NCI-H1694 (cell line): ENCODE measurements at regions not wholly inside any gene's neighbourhood (a gene's known extent, or its start where the extent isn't known, plus 50 kb on each side); places are given as distances from the start of the nearest gene placed in this dataset.

ENCODE experiments used
- DNase-seq: peaks from one replicate; lab custom pipeline; 2025; lab: John Stamatoyannopoulos, UW

DNA sequence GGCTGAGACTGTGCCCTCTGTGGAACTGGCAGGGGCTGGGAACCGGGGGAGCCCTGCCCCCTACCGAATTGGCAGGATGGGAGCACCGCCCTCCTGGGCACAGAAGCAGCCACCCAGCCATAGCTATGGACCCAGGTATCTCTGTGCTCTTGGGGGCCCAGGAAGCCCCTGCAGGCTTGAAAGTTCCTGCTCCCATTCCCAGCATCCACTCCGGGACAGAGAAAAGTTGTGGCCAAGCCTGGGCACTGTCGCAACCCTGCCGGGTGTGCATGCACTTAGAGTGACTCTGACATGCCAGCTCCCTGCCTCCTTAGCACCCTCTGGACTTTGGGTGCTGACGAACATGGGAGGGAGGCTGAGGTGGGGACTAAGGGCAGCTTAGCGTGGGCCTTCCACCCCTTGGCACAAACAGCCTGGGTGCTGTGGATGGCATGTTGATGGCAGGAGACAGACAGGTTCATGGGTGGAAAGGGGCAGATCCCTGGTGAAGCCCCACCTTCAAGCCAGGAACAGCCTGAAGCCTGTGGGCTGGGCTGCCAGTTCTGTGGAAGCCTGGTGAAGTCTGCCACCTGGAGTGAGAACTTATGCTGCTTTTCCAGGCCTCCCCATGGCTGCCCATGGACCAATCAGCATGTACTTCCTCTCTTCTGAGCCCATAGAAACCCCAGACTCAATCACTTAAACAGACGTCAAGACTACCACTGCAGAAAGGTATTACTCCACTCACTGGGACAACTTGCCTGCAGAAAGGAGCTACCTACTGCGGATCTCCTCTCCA, 279.0 kb downstream of the ATXN7L3B start:
- DNase-seq = no peak

DNA sequence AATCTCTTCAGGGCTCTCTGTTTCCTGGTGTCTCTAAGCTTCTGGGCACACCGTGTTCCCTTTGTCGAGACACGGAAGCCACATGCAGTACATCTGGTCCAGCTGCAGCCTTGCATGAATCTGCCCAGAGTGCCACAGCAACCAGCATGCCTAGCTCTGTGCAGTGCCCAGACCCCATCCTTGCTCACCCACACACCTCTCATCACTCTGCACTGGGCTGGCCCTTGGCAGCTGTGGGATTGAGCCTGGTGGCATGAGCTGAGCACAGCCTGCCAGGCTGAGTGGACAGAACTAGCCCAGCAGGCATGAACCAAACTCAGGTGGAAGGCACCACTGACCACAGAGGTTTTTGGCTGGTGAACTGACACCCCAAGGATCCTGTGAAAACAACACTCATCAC, 279.9 kb downstream of the ATXN7L3B start:
- no peak for DNase-seq

DNA sequence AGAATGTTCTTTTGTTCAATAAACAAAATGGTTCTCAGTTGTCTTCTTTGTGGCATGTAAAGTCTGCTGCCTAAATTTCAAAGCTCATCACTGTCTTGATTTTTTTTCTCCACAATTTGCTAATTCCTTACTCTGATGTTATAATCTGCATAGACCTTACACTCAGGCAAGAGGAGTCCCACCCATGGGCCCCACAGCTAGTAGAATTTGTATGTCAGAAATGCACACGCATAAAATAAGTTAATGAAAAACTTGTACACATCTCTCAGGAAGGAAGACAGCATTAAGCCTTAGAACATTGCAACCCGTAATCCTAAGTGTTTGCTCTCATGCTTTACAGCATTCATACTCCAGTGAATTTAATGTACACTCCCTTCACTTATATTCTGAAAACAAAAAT, 280.8 kb downstream of the ATXN7L3B start:
- DNase-seq = no peak

DNA sequence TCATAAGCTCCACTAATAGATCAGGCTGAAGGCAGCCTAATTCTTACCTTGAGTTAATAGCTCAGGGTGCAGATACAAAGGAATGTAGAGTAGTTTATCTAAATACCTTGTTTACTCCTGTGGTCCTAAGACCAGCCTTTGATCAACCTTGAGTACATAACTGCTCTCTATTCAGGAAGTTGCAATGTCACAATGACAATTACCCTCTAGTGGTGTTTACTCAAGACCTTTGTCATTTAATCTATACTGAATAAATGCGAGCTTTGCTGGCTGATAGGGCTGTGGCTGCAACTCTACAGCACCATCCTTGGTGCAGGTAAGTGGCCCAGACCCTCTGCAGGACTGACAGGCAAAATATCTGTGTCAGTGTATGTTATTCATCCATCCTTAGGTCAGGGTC, 282.7 kb downstream of the ATXN7L3B start:
- no peak for DNase-seq

DNA sequence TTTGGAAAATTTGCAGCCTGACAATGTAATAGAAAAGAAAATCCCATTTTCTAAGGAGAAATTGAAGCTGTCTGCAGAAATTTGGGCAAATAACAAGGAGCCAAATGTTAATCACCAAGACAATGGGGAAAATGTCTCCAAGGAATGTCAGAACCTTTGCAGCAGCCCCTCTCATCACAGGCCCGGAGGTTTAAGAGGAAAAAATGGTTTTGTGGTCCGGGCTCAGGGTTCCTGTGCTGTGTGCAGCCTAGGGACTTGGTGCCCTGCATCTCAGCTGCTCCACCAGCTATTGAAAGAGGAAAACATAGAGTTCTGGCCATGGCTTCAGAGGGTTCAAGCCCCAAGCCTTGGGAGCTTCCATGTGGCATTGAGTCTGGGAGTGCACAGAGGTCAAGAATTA, 298.9 kb downstream of the ATXN7L3B start:
- DNase-seq = no peak

DNA sequence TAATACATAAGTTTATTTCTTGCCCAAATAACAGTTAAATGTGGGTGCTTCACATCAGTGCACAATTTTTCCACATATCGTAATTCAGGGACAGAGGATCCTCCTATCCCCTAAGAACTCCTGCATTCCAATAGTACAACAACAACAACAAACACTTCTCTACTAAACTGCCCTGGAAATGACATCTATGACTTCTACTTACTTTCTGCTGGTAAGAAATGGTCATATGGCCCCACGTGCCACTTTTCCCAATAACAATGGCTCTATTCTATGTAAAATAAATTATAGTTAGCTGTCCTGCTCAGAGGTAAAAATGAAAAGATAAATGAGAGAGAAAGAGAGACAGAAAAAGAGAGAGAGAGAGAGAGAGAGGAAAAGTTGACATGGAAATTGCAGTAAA, 308.5 kb downstream of the ATXN7L3B start:
- no peak for DNase-seq

DNA sequence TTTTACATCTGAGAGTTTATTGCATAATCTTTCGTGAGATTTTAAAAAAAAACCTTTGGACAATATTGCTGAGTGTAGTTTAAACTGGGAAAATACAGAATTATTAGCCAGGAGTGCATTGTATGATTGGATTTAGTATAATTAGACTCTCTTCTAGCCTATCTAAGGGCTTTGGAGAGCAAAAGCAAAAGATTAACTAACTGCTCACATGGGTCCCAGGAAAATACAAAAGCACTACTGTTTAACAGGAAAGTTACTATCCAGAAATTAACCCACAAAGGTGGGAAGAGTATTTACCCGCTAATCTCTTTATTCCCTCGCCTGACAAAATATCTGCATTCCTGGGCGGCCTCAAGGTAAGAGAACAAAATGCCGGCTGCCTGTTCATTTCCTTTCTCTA, 309.5 kb downstream of the ATXN7L3B start:
- no peak for DNase-seq

DNA sequence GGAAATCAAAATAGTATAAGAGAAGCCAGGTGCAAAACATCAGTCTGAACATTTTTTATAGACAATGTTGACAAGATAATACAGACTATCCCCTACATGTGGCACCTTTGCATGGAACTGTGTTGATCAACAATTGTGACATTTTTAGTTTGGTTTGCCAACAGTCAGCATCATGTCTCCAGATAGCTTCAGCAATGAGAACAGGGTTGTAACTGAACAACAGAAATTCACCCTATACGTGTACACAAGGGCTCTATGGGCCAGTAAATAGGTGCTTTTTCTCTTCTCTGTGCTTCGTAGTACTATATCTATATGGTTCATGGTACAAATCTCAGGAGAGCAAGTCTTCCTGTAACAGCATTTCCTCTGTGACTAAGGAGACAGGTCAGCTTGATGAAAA, 310.4 kb downstream of the ATXN7L3B start:
- no peak for DNase-seq

DNA sequence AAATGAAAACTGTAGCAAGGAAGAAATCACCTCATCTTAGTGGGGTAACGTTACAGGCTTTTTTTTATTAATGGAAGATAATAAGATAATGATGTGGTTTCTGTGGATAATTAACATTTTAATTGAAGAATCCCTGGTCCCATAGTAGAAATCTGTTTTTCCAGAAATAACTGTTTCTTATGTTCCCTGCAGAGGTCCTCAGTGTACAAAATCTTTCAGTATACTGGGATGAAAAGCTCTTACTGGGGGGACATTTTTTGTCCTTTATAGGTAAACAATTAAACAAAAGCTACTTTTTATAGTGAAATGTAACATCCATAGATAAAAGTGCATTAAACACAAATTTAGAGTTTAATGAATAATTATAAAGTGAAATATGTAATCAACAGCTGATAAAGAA, 312.2 kb downstream of the ATXN7L3B start:
- no peak for DNase-seq

DNA sequence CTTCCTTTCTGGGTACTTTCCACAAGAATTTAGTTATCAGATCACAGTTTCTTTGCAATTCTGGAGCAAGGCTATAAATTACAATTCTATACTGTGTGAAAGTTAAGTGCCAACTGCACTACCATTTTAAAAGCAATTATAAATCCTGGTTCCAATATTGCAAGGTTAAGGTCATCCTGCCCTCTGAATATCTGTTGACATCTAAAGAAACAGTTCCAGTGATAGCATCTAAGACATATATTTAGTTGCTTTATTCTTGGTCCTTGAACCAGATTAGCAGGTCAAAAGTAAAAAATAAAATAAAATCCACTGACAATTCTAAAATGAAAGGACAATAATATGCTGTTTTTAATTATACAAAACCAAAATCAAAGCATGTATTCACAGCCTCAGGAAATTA, 334.2 kb downstream of the ATXN7L3B start:
- no peak for DNase-seq

DNA sequence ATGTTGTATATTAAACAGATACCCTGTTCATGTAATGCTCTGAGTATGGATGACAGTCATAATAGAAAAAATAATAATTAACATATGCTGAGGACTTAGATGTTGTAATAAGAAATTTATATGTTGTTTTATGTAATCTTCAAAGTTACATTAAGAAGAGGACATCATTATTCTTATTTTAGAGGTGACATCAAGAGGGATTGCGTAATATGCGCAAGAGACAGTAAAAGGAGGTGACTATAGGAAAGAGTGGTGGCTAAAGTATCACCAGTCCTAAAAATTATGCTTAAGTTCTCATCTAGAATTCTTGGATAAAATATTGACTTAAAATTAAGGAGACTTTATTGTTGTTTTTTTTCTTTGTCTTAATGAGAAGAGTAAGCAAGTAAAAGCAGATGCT, 323.9 kb downstream of the KCNC2 start:
- DNase-seq = no peak

DNA sequence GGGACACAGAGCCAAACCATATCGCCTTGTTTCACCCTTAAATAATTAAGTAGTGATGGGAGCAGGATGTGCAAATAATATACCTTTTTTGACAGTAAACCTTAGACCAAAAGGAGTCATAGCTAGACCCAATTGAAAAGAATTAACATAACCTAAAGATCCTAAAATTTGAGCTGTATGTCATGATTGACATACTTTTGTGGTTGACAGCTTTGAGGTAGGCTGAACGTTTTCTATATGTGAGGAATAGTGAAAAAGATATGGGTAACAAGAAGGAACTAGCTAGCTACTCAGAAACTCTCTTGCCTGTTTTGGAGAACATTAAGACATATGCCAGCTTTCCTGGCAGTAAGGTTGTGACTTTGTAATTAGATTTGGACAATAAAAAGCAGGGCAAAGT, 320.6 kb downstream of the KCNC2 start:
- no peak for DNase-seq

DNA sequence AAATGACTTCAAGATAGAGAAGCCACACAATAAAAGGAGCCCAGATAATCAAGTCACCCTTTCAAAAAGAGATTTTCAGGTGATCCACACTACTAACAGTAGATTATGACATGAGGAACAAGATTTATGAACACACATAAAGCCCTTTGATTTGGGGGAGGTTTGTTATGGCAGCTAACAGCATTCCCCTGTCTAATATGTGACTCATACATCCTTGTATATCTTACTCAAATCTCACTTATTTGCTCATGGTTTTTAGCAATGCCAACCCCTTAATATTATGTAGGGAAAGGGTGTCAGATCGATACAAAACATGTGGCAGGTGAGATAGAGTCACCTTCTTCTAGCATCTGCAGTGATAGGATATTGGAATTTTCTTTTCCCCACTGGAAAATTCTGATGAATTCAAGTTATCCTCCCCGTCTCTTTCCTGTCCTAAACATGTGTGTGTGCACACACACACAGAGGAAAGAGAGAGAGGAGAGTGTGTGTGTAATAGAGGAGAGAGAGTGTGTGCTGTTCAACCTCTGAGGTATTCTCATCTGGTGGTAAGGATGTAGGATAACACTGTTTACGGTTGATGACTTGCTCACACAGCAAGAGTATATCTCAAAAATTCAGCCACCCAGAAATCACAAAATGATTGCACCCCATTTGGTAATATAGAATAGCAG, 319.9 kb downstream of the KCNC2 start:
- no peak for DNase-seq

DNA sequence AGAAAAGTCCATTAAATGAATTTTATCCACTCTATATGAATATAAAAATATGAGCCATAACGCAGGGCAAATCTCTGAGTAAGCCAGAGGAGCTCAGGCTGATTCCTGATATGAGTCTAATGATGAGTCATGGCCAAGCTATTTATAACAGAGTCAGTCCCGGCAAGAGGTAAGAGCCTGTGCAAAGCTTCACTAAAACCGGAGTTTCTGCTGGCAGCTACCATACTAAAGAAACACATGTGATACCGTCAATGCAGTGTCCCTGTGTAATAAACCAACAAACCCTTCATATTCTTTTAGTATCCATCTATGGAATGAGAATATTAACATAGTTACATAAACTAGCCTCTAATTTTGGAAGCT, 319.4 kb downstream of the KCNC2 start:
- DNase-seq = no peak

DNA sequence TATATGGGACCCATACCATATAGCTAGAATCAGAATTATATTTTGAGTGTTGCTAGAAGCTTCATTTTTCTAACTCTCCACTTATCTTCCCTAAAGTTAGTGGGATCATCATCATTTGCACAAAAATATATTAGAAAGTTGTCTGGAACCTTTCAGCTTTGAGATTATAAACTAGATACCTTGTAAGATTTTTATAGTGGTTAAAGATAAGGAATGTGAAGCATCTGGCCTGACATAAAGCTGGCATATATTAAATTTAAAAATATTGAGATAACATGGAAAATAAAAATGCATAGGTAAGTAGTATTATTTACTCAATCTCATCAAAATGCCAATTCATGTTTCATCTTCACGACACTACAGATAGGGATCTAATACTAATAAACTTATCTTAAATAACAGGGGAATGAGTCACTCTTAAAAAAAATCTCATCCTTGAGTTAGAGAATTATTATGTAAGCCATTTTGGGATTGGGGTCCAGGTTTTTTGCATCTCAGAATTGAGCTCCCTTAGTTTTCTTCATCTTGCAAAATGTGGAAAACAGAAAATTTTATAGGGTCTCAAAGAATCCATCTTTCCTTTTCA, 318.5 kb downstream of the KCNC2 start:
- DNase-seq = no peak

DNA sequence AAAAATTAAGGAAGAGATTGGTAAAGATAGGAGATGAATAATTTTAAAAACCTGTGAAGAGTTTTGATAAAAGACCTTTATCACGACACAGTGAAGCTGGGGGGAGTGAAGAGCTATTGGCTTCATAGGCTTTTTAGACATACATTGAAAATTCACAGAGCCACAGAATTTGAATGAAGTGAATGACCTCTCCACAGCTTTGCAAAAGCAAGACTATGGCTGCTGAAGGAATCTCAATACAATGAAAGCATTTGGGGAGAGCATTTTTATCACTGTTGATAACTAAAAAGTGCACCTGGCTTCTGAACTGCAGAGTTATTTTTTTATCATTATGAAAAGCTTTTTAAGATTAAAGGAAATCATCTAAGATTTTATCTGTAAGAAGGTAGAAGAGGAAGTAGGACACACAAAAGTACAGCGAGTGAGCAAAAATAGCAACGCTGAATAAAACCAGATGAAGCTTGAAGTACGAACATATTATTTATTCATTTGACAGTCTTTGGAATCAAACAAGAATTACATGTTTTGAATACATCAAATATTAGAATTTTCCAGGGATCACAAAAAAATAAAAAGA, 317.5 kb downstream of the KCNC2 start:
- no peak for DNase-seq

DNA sequence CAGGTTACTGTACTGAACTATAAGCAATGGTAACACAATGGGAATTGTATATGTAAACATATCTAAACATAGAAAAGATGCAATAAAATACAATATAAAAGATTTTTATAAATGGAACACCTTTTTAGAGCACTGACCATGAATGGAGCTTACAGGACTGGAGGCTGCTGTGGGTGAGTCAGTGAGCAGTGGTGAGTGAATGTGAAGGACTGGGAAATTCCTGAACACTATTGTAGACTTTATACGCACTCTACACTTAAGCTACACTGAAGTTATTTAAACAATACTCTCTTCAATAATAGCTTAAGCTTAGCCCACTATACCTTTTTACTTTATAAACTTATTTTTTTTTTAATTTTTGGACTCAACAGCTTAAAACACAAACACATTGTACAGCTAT, 313.5 kb downstream of the KCNC2 start:
- DNase-seq = no peak

DNA sequence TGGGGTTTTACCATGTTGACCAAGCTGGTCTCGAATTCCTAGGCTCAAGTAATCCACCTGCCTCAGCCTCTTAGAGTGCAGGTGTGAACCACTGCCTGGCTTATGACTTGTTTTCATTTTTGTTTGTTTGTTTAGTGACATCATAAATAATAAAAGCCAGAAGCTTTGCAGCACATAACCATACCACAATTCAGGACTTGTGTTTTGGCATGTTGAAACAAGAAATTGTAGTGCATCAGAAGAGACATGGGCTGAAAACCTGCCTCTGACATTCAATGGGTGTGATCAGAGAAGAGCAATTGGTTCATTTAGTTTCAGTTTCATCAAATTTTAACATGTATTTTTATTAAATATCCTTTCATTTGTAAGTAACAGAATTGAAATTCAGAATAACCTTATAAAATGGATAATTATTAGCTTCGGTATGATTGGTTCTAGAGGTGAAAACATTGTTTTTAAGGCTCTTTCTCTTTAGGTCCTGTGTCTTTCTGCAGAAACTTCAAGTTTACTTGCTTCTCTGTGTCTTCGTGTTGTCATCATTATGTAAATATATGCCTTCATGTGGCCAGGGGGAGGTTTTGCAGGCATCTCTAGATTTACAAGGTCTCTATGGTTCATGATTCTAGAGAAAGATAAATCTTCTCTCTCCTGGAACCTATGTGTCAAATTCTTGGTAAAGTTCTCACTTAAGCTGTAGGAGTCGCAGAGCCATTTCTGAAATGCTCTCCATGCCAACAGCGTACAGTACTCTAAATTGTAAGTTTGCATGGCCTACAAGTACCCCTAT, 312.0 kb downstream of the KCNC2 start:
- DNase-seq = no peak

DNA sequence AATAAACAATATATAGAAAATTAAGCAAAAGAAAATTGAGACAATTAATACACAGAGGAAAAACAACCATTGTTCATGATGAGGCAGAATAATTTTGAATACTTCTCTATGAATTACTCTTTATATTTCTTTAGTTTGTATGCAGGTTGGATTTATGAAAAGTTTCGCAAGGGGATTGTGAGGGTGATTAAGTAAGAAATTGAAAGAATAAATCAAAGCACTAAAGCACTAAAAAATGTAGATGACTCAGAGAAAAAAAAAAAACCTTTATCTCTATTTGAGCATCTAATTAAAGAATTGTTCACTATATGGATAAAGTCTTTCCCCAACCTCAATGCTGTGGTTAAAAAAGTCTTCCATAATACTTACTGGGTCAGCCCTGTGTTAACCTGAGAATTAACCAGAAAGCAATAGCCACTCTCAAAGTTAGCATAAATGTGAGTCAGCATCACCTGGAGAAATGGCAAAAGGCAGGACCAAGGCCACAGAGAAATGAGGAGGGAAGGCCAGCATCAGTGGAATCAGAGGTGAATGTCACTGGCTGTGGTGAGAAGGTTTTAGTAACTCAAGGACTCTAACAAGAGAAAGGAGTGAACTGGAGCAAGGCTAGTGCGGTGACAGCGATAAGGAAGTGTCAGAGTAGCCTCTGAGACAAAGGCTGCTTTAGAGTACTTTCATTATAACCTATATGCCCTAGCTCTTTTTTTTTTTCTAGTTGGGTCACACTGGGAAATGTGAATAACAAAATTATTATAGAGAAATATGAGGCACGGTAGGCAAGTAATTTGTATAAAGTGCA, 310.4 kb downstream of the KCNC2 start:
- DNase-seq = no peak

DNA sequence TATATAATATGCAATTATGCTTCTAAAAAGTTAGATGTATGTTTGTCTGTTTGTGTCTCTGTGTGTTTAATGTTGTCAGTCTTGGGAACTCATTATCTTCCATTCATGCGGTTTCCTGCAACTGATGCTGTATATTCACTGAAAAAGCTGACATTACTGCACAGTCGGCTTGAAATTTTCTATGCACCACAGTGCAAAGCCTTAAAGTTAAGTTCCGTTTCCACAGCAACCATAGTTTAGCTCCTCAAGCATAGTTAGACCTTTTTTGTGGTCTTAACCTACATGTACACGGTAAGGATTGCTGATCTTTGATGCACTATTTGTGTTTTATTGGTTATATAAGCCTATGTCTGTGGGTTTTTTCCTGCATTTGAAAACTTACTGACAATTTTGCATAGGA, 309.4 kb downstream of the KCNC2 start:
- no peak for DNase-seq

DNA sequence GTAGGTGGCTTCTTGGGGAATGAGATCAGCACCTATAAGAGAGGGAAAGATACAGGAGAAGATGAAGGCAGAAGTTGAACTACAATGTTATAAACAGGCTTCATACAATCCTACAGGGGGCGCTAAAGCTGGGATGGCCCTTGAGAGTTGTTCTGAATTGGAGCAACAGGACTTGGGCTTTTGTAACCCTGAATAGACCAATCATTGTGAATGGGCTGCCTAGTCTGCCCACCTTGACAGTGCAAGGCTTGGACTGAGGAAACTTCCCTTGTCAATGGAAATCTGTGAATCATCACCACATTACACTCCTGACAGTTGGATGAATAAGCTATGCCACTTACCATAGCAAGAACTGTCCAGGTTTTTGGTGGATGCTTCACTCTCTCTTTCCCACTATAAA, 306.1 kb downstream of the KCNC2 start:
- DNase-seq = no peak

DNA sequence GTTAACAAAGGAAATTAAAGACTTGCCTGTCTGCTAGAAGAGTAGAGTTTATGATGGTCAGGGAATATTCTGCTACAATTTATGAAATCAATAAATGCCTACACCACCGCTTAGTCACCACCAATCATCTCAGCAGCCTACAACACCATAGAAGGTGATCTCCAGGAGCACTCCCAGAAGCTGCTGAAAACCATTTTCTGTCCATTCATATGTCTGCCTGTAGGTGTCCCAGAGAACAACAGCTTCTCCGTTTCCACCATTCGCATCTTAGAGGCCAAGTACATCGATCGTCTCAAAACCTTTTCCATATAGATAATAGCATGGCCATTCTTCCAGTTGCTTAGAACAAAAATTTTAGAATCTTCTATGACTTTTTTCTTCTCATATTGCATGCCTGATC, 303.4 kb downstream of the KCNC2 start:
- no peak for DNase-seq
